NCI-H1092 treated with DMSO at 0.1 percent for 48 hours (cell line): ENCODE measurements at regions not wholly inside any gene's neighbourhood (a gene's known extent, or its start where the extent isn't known, plus 50 kb on each side); places are given as distances from the start of the nearest gene placed in this dataset.

Experiments
- DNase-seq: peaks from one replicate; lab custom pipeline; 2025; lab: John Stamatoyannopoulos, UW

GRCh38 chr5:74342948-74343682 lies 297.4 kb downstream of the ENC1 start:
- DNase-seq, result peak; percentile 9

GRCh38 chr5:74342182-74342581 lies 298.3 kb downstream of the ENC1 start:
- no peak for DNase-seq

GRCh38 chr5:74341221-74341620 lies 299.3 kb downstream of the ENC1 start:
- no peak for DNase-seq

- no peak for DNase-seq
Measured at GRCh38 chr5:74340476-74340875, 300.1 kb downstream of the ENC1 start.

- DNase-seq, result no peak
Measured at GRCh38 chr5:74337984-74338310, 302.6 kb downstream of the ENC1 start.

- DNase-seq, result no peak
Measured at GRCh38 chr5:74337254-74337983, 303.1 kb downstream of the ENC1 start.

- peak; percentile 25 for DNase-seq
Measured at GRCh38 chr5:74336297-74336696, 304.2 kb downstream of the ENC1 start.

- no peak for DNase-seq
Measured at GRCh38 chr5:74334762-74335384, 305.7 kb downstream of the ENC1 start.

GRCh38 chr5:74334062-74334761 lies 306.3 kb downstream of the ENC1 start:
- no peak for DNase-seq

- no peak for DNase-seq
Measured at GRCh38 chr5:74333430-74333829, 307.1 kb downstream of the ENC1 start.

- DNase-seq, result no peak
Measured at GRCh38 chr5:74332682-74333081, 307.8 kb downstream of the ENC1 start.

GRCh38 chr5:74332006-74332405 lies 308.5 kb downstream of the ENC1 start:
- no peak for DNase-seq

- DNase-seq, result no peak
Measured at GRCh38 chr5:74328221-74328630, 312.3 kb downstream of the ENC1 start.

- no peak for DNase-seq
Measured at GRCh38 chr5:74327339-74327685, 313.2 kb downstream of the ENC1 start.

GRCh38 chr5:74326571-74327338 lies 313.8 kb downstream of the ENC1 start:
- no peak for DNase-seq

- no peak for DNase-seq
Measured at GRCh38 chr5:74325866-74326265, 314.7 kb downstream of the ENC1 start.

GRCh38 chr5:74324556-74324955 lies 316.0 kb downstream of the ENC1 start:
- DNase-seq, result no peak

GRCh38 chr5:74322944-74323343 lies 317.6 kb downstream of the ENC1 start:
- DNase-seq, result no peak

- peak; percentile 29 for DNase-seq
Measured at GRCh38 chr5:74322191-74322590, 318.3 kb downstream of the ENC1 start.

- no peak for DNase-seq
Measured at GRCh38 chr5:74321326-74321725, 319.2 kb downstream of the ENC1 start.

- DNase-seq, result no peak
Measured at GRCh38 chr5:74320526-74320925, 320.0 kb downstream of the ENC1 start.

GRCh38 chr5:74319076-74319475 lies 321.5 kb downstream of the ENC1 start:
- DNase-seq, result no peak
